ENCODE measurements at regions not wholly inside any gene's neighbourhood (a gene's known extent, or its start where the extent isn't known, plus 50 kb on each side); places are given as distances from the start of the nearest gene placed in this dataset.
"Not testable (repeated sequence)": the region's sequence is repeated elsewhere in the genome, so short reads cannot be mapped to it uniquely, and the experiment has no call there.

DNA sequence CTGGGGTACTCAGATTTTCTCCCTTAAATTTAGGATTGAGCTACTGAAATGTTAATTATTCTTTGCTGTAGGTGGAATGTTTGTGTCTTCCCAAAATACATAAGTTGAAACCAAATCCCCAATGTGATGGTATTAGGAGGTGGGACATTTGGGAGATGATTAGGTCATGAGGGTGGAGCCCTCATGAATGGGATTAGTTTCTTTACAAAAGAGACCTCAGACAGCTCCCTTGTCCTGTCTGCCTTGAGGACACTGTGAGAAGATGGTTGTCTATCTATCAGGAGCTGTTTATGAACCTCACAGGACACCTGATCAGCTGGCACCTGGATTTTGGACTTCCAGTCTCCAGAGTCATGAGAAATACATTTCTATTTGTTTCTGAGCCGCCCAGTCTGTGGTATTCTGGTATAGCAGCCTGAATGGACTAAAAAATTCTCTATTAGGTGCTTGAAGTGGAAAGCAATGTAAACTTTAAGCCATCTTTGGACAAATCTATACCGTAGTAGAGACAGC lies 99.2 kb upstream of the UXS1 start:
- ChIA-PET POLR2A (no interaction called here), CTCF (no interaction called here)

DNA sequence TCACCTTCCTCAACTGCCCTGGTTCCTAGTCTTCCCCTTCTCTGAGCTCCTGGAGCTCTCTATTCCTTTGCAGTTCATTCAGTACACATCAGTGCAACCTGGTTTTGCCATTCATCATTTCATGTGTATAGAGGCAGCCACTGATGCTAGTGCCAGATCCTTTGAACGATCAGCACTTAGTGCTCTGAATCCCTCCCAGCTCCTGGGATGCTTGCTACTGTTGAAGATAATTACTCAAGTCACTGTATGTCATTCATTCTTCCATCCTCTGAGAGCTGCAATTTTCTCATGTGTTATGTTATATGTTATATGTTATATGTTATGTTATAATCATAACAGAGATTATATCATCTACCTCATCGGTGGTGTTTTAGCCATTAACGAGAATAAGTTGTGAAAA lies 98.5 kb upstream of the UXS1 start:
- CTCF ChIA-PET = no interaction called here
- POLR2A ChIA-PET = no interaction called here

GRCh38 chr2:106288873-106289272 lies 94.8 kb upstream of the UXS1 start:
- ChIA-PET POLR2A (no interaction called here), CTCF (no interaction called here)

GRCh38 chr2:106285237-106285829 lies 91.2 kb upstream of the UXS1 start:
- ChIA-PET POLR2A (no interaction called here), CTCF (interaction anchor here (0.6 kb wide), 1 partner anchor 352 kb away, joined by 3 read pairs; no protein-coding TSS in a partner anchor)

GRCh38 chr2:106284691-106285202 lies 90.6 kb upstream of the UXS1 start:
- ChIA-PET CTCF (no interaction called here), POLR2A (no interaction called here)

DNA sequence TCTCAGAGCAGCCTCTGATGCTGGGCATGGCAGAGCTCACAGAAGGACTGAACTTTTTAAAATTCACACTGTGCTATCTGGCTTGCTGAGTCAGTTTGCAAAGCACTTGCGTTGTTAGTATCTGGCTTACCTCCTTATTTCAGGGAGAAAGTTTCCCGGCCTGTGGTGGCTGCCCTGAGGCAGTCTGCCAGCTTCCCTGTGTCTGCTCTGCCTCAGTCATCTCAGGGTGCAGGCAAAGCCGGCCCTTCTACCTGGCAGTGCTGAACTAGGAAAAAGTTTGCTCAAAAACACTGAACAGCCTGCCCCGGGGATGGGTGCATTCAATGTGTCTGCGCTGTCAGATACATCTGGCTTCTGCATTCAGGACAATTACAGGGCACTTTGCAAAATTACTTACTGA lies 90.2 kb upstream of the UXS1 start:
- ChIA-PET POLR2A (no interaction called here), CTCF (no interaction called here)

DNA sequence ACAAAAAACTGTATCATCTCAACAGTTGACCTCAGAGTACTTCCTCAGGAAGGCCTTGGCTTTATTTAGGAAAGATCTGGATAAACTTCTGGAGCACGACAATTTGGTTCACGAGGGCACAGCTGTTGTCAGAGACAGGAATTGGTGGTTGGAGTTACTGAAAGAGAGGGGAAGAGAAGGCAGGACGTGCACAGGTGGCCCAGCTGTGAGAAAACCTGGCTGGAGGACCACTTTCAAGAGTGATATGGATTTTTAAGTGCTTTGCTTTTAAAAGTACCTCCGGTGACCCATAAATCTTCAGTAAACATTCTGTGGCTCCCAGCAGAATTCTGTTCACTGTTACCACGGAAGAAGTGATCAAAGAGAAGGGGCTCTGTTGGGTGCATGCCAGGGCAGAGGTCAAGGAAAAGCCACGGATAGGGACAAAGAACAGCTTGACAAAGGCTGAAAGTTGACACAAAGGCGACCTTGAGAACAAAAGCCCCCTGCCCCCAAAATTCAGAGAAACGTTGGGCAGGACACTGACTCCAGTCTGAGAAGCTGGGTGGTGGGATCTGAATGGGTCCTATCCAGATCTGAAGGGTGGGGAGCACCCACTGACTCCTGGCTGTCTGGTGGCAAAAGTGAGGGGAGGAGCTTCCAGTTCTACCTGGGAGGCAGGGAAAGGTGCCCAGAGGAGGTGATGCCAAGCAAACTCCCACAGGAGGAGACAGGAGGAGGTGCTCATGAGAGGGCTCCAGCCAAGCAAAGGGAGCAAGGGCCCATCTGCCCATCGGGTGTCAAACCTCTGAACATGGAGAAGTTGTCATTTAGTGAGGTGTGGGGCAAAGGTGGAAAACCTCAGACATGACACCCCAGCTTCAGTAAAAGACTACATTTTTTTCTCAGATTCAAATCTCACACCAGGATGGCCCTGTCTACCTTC lies 89.4 kb upstream of the UXS1 start:
- POLR2A ChIA-PET, CTCF ChIA-PET: not testable (repeated sequence)

- POLR2A ChIA-PET = no interaction called here
- CTCF ChIA-PET = no interaction called here
These were observed 88.5 kb upstream of the UXS1 start for GRCh38 chr2:106282462-106283170.

DNA sequence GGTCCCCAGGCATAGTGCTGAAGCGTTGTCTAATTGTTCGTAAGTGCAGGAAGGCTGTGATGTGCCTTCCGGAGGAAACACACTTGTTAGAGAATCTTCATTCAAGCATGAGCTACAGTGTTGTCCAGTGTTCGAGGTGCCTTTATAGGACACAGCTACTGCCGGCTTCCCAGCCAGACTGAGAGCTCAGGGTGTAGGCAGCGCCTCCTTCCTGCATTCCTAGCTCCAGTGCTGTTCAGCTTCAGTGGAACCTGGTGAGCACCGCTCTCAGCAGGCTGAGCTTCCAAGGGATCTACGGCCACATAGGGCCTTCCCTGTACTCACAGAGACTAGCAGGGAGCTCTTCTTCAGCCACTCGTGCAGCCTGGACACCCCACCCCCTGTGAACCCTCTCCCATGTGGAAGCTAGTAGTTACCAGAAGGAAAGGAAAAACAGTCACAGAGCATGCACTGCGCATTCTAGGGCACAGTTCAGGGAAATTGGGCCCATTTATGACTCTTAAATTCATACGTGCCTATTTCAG lies 87.9 kb upstream of the UXS1 start:
- POLR2A ChIA-PET, CTCF ChIA-PET: not testable (repeated sequence)

DNA sequence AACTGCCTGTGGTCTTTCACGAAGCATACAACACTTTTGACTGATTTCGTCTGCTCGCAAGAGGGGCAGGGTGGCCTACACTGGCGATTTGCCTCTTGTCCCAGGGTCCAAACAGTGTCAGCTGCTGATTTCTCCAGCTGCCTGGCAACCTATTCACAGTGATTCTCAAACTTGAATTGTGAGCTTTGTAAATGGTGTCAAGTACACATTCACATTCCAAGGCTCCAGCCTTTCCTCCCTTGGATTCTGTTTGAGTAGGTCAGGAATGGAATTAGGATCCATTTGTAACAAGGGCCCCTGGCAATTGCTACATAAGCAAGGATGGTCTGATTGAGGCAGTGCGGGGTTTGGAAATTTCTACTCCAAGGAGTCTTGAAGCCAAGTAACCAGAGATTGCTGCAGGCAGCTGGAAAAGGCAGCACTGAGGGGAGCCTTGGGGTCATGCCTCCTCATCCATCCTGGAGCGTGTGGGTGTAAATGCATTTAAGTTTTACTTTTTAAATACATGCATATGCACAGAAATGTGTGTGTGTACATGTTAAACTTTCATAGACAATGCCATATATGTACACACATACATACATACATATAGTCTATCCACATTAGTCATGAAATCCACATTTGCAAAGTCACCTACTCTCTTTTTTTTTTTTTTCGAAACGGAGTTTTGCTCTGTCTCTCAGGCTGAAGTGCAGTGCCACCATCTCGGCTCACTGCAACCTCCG lies 86.8 kb upstream of the UXS1 start:
- POLR2A ChIA-PET = no interaction called here
- CTCF ChIA-PET = no interaction called here

- POLR2A ChIA-PET = no interaction called here
- CTCF ChIA-PET = no interaction called here
These were observed 86.1 kb upstream of the UXS1 start for GRCh38 chr2:106280224-106280623.

GRCh38 chr2:106278112-106278876 lies 84.2 kb upstream of the UXS1 start:
- CTCF ChIA-PET = no interaction called here
- POLR2A ChIA-PET = no interaction called here

DNA sequence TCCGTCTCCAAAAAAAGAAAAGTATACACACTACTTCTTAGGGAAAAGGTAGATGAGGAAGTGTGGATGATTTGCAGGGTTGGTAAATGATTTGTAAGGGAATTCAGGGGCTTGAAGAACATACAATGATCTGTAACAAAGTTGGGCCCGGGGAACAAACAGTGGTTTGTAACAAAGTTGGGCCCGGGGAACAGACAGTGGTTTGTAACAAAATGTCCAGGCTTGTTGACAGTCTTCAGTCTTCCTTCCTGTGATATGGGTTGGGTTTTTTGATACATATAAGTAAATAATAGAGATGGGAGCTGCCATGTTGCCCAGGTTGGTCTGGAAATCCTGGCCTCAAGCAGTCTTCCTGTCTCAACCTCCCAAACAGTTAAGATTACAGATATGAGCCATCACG lies 83.3 kb upstream of the UXS1 start:
- ChIA-PET CTCF (no interaction called here), POLR2A (no interaction called here)

GRCh38 chr2:106275971-106276370 lies 81.9 kb upstream of the UXS1 start:
- ChIA-PET POLR2A (no interaction called here), CTCF (no interaction called here)

DNA sequence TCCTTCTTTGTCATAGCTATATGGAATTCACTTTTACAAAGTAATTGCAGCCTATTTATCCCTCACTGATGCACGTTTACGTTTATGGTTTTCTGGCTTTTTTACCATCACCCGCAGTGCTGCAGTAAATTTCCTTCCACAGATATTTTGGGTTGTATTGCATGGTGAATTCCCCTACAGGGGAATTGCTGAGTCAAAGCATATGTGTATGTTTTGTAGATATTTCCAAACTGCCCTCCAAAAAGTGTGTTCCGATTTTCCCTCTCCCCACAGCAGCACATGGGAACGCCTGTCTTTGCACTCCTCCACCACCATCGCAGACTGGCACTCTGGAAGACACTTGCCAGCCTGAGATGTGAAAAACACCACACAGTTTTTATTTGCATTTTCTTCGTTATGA lies 80.6 kb upstream of the UXS1 start:
- CTCF ChIA-PET = no interaction called here
- POLR2A ChIA-PET = no interaction called here

DNA sequence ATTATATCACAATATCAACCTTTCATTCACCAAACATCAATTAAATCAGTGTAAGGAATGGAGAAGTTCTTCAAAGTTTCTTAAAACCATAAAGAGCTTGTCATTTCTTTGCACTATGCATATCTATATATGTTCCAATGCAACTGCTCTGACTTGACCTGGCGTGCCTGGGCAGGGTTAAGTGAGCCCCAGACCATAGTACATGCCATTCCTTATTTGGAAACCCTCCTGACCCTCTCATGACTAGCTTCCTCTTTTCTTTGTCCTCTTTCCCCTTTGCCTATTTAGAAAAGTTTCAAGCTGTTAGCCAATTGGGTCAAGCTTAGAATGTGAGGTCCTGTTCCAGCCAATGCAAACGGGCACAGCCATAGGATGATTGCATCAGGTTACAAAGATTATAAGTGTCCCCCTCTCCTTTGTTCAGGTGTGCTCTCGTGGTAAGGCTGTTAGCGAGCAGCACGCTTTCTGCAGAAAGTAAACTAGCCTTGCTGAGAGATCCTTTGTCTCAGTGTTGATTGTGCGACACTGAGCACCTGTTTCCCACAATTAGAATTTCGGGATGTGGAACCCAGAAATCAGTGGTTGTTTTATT lies 78.2 kb upstream of the UXS1 start:
- ChIA-PET POLR2A (no interaction called here), CTCF (no interaction called here)

GRCh38 chr2:106270471-106270891 lies 76.4 kb upstream of the UXS1 start:
- ChIA-PET CTCF (no interaction called here), POLR2A (no interaction called here)

DNA sequence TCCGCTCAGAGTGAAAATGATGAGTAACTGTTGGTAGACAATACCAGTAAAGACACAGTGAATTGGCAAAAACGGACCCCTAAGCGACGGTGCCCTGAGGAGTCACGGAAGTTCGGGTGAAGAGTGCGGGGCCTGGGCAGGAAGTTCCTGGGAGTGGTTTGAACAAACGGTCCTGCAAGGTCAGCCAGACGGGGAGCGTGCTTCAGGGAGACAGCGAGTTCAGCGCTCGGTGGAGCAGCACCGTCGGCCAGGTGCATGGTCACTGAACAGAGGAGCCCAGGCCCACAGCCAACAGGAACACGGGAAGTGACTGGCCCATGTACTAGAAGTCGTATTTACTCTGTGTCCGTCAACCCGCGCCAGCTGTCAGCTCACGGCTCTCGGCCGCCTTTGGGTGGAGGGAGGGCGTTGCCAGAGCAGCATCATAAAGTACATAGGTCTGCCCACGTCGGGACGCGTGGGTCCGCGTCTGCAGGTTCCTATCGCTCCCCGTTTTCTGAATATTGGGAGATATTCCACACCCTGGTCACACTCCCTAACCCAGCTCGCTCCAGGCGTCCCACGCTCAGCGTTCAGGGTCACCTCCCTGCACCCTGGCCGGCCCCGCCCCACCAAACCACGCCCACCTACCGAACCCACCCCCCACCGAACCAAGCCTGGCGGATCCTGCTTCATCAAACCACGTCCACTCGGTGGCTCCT lies 75.6 kb upstream of the UXS1 start:
- CTCF ChIA-PET = no interaction called here
- POLR2A ChIA-PET = no interaction called here
